ENCODE measurements at regions not wholly inside any gene's neighbourhood (a gene's known extent, or its start where the extent isn't known, plus 50 kb on each side); places are given as distances from the start of the nearest gene placed in this dataset.
"Not testable (repeated sequence)": the region's sequence is repeated elsewhere in the genome, so short reads cannot be mapped to it uniquely, and the experiment has no call there.

DNA sequence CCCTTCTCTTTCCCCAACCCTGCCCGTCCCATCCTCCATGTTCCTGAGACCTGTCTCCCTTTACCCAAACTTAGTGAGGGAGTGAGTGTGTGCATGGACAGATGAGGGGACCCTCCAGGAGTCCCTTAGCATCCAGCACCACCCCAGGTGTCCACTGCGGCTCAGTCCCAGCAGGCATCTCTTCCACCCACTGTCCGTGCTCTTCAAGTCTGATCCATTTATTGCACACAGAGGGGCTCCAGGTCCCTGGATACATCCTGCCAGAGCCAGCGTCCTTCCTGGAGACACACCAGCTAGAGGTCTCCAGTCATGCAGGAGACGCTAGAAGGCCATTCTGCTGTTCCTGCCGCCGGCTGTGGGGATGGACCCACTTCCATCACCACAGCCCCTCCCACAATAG is 239.2 kb downstream of the ADGRD1 start:
- DNase-seq (ENCODE audit: low read depth), result no peak

DNA sequence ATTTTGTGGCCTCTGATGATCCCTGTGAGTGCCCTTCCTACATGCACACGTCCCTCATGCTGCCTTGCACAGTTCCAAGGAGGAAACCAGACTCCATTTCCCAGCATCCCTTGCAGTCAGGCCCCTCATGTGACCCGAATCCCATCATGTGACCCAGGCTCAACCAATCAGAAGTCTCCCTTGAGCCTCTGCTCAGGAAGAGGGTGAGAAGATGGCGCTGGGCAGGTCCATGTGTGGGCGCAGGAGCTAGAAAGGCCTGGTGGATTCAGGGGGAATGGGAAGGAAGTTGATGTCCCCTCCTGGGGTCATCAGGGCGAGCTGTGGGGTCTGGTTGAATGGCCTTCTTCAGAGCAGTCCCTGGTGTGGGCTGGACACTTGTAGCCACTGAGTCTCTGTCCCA is 240.5 kb downstream of the ADGRD1 start:
- DNase-seq (ENCODE audit: low read depth), result no peak

DNA sequence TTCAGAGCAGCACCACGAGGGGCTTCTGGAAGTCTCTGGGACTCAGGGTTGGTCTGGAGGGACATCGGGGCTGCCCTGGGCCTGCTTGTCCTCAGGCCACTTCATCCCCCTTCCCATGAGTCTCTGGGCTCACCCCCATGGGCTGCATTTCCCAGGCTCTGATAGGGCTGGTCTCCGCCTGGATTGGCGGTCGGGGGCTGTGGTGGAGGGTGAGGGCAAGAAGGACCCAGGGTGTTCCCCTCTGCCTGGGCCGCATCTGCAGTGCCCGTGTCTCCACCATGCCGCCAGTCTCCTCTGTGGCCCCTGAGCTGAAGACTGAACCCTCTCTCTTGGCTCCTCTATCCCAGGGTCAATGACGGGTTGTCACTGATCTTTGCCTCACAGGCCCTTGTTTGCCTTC is 242.1 kb downstream of the ADGRD1 start:
- DNase-seq (ENCODE audit: low read depth), result no peak

DNA sequence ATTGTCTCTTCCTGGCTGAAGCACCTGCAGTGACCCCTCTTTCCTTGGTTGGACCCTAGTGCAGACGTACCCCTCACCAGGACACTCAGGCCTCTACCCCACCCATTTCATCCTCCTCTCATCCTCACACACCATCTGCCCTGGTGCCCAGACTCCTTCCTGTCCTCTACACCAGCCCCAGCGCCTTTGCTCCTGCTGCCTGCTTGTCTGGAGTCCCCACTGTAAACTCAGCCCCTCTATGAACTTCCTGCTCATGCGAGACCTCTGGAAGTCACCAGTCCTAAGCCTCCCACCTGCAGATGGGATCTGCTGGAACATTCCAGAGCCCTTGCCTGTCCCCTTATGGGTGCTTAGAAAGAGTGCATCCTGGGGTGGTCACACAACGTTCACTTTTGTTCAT is 242.5 kb downstream of the ADGRD1 start:
- no peak for DNase-seq (ENCODE audit: low read depth)

DNA sequence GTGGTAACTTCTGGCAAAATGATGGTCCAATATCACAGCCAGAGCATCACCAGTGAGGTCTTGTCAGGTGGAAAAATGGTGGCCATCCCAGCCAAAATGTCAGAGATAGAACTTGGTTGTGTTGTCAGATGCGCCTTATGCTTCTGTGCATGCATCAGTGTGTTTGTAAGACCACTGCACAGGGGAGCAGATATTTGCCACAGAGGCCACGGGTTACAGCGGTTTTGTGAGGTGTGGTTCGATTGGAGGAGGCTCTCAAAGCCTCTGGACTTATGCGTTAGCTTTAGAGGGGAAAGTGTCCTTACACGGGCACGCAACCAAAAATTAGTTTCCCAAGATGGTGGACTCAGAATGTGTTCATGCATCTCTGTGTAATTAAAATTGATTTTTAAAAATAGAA is 243.8 kb downstream of the ADGRD1 start:
- no peak for DNase-seq (ENCODE audit: low read depth)

DNA sequence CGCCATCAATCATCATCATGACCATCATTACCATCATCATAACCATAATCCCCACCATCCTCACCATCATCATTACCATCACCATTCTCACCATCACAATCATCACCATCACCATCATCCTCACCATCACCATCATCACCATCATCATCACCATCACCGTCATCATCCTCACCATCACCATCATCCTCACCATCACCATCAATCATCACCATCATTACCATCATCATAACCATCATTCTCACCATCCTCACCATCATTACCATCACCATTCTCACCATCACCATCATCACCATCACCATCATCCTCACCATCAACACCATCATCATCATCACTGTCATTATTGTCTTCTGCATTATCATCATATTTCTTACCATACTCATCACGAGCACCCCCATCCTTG is 245.5 kb downstream of the ADGRD1 start:
- no peak for DNase-seq (ENCODE audit: low read depth)

DNA sequence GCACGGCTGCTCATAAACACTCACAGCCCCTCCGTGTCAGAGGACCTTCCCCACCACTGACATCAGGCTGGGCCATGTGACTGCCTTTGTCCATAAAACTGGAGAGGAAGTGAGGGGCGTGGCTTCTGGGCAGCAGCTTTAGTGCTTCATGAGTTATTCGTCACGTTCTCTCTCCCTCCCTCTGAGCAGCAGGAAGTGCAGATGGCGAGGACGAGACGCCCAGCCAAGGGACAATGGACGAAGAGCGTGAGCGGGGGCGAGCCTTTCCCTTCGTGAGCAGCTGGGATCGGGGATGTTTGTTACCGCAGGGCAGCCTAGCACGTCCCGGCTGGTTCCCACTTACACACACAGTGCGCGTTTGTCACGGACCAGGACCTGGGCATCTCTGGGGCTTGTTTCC is 248.2 kb downstream of the ADGRD1 start:
- DNase-seq (ENCODE audit: low read depth), result not testable (repeated sequence)

DNA sequence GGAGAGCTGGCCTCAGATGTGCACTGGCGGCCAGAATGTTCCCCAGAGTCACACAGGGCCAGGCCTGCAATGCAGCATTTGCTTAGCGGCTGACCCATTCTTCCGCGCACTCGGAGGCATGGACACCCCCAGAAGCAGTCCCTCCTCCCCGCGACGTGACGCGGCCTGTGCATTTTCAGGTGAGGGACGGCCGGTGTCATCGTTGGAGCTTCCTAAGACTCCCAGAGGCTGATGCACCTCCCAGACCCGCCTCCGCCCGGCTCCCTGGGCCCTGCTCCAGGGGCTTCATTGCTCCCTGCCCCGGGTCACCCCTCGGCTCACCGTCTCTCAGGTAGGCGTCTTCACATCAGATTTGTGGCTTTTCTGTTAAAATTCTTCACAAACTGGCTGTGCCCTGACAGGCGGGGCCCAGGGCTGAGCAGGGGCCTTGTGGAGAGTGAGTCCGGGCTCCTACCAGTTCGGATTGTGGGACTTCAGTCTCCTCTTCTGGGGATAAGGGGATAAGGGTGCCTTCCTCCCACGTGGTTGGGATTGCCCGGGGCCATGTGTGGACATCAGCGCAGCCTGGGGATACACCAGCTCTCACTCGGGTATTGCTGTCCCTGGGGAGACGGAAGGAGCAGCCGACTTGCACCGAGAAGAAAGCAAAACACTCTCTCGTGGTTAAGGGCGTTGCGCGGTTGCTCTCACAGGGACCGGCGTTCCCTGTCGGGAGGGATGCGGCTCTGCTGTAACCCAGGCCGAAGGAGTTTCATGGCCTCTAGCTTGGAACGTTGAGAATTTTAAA is 249.1 kb downstream of the ADGRD1 start:
- no peak for DNase-seq (ENCODE audit: low read depth)

DNA sequence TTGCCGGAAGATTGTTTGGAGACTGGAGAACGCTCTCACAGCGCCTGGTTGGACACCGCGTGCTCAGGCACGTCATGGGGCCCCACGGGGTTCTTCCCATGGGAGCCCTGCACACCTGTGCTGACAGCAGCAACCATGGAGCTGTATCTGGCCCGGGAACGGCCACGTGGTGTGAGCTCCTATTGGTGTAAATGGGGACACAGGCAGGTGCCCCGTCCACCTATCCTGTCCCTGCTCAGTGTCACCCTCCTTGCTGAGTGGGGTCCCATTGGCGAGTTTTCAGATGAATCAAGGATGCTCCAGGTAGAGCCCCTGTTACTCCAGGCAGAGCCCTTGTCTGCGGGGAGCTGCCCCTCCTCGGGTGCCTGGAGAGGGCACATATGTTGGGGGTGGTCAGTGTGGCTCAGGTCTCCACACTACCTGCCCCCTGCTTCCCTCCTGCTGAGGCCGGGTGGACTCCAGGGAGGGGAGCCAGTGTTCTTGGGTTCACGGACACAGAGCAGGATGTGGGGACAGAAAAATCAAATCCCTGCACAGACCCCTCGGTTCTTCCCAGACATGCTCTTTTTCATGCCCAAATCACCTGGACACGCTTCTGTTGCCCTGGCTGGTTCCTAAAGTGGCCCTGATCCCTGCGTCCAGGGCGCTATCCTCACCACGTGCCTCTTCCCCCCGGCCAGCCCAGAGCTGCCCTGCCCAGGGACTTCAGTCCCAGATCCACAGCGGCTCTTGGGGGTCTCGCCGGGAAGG is 250.1 kb downstream of the ADGRD1 start:
- DNase-seq (ENCODE audit: low read depth), result no peak

DNA sequence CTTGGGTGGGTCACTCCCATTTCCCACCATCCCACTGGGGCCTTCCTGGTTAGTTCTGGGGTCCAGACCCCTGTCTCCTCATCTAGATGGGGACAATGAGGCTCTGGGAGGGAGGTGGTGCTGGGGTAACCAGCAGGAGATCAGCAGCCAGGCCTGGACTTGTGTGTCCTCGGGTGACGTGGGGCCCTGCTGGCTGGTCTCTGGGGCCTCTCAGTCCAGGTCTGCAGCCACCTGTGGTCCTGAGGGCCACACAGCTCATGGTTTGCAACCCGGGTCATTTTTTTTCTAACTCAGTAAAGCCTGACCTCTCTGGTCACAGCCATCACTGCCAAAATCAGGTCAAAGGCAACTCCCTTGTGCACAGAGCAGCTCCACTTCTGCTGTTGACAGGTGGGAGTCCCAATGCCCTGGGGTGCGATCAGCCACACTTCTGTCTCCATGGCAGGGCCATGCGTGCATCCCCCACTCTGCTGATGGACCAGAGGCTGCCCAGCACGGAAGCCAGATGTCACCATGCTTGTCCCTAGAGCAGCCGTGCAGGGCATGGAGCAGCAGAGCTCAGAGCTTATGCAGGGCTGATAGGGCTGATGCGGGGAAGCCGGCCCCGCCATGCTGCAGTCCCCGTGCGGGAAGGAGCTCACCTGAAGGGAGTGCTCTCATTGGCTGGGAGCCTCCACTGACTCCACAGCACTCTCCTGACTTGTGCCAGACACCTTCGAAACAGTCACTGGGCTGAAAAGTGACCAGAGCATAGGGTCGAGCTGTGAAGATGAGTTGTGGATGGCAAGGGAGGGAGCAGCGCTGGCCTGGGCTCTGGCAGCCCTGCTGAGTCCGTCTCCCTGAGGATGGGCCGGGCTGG is 250.9 kb downstream of the ADGRD1 start:
- no peak for DNase-seq (ENCODE audit: low read depth)

DNA sequence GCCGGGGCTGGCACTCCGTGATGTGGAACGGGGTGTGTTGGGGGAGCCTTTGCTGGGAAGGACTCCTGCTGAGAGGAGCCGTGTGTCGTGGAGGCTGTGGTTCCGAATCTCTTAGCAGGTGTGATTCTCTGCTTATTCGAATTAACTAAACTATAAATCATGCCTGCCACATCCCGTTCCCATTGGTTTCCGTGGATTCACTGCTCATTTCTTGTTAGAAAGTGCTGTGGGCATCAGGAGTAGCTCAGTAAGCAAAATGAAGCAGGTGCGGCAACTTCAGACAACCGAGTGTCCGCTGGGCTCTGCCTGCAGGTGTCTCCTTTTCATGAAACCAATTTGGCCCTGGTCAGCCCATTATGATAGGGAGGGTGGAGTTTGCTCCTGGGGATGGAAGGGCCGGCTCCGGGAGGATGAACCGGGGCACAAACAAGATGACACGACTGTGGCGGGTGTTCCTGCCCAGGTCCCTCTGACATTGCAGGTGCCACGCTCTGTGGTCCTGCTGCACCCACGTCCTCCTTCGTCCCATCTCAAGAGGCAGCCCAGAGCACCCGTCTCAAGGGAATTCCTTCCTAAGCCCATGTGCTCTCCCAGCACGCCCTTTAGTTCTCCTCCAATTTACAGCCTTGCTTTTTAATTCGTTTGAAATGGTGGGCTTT is 251.7 kb downstream of the ADGRD1 start:
- not testable (repeated sequence) for DNase-seq (ENCODE audit: low read depth)

DNA sequence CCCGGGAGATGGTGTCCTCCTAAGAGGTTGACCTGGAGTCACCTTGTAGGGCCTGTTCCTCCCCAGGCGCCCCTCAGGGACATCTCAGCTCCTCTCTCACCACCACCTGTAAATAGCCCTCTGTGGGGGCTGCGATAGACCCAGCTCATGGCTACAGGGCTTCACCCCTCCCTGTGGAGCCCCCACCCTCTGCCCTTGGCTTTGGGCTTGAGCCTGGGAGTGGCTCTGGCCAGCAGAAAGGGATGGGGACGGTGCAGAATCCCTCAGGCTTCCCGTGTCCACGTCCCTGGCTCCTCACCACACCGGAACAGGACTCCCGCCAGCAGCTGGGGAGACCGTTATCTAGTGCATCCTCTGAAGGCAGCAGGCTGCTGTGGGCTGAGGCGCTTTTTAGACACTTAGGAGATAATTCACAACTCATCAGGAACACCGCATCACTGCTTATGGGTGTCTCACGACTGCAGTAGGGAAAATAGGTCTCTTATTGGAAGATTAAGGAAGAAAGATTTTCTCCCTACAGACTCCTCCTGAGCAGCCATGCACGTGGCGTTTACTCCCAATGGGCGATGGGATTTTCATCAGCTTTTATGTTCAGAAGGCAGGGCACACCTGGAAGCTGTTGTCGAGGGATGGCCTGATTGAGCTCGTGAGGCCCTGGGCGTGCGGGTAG is 253.1 kb downstream of the ADGRD1 start:
- DNase-seq (ENCODE audit: low read depth), result not testable (repeated sequence)

DNA sequence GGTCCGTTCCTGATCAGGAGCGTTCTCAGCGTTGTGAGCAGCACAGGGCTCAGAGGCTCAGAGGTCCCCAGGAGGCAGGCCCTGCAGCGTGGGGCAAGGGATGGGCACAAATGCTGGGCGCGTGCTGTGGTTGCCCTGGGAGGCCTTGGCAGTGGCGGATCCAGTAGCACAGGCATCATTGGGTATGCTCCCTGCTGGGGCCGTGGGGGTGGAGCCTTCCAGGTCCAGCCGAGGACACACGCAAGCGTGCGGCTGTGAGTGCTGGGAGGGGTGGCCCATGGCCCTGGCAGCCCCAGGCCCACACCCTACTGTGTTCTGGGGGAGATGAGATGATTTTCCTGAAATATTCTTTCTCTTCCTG is 253.6 kb downstream of the ADGRD1 start:
- DNase-seq (ENCODE audit: low read depth), result not testable (repeated sequence)

DNA sequence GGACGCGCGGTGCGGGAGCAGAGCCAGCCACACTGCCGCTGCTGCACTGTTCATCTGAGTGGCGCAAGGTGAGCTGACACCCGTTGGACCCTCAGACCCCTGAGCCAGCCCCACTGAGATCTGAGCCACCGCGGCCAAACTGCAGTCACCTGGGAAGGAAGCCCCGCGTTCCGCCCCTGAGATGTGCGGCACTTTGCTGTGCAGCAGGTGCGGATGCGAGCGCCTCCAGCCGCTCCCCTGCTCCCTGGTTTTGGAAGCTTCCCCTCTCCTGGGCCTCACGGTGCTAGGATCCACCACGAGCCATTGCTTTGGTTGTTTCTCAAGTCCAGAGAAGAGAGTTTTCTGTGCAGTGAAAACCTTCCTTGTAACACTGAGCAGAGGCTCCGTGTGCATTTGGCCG is 254.1 kb downstream of the ADGRD1 start:
- not testable (repeated sequence) for DNase-seq (ENCODE audit: low read depth)

DNA sequence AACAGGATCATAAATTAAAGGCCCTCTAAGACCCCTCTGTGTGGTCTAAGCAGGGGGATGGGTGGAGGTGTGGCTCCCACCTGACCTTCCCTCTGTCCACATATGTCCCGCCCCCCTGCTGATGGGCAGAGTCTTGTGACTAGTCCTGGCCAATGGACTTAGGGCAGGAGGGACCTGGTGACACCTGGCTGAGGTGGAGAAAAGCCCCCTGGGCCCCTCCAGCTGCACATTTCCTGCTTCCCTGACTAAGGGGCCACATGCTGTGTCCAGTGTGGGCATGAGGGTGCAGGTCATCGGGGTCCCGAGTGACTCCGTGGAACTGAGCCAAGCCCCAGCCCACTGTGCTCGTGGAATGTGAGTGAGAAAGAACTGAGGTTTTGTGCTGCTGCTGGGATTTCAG is 254.7 kb downstream of the ADGRD1 start:
- DNase-seq (ENCODE audit: low read depth), result no peak

DNA sequence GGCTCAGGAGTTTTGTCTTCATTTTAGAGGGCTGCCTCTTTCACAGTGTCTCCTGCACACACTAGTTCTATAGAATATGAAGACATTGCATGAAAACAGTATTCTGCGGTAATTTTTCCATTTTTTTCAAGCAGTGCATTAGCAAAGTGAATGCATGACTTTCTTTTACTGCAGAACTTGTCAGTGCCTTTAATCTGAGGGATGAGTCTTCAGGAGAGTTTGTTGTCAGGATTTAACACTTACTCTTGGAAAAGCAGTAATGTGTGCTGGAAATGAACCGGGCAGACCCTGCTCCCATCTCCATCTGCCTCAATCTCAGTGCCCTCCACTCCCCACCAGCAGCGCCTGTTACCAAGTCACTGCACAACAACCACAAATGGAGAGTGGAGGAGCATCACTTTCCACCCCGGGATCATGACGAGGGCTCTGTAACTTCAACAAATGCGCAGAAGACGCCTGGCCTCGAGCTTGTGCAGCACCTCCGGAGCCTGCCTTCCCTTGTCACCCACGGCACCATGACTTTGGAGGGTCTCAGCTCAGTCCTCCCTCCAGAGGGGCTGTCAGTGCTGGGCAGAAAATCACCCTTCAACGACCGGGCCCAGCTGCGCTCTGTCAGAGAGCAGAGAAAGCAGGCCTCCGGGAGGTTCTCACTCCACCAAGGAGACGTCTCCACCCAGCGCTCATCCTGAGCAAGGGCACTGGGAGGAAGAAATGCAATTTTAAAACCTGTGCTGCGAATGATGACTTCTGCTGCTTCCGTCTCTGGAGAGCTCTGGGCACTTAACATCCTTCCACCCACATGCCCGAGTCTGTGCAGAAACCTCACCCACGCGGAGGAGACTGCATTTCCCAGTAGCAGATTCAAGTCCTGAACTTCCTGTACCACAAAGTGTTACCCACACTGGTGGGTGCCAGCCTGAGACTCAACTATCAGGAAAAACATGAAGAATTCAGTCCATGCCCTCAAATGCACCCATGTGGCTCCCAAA is 255.7 kb downstream of the ADGRD1 start:
- no peak for DNase-seq (ENCODE audit: low read depth)

DNA sequence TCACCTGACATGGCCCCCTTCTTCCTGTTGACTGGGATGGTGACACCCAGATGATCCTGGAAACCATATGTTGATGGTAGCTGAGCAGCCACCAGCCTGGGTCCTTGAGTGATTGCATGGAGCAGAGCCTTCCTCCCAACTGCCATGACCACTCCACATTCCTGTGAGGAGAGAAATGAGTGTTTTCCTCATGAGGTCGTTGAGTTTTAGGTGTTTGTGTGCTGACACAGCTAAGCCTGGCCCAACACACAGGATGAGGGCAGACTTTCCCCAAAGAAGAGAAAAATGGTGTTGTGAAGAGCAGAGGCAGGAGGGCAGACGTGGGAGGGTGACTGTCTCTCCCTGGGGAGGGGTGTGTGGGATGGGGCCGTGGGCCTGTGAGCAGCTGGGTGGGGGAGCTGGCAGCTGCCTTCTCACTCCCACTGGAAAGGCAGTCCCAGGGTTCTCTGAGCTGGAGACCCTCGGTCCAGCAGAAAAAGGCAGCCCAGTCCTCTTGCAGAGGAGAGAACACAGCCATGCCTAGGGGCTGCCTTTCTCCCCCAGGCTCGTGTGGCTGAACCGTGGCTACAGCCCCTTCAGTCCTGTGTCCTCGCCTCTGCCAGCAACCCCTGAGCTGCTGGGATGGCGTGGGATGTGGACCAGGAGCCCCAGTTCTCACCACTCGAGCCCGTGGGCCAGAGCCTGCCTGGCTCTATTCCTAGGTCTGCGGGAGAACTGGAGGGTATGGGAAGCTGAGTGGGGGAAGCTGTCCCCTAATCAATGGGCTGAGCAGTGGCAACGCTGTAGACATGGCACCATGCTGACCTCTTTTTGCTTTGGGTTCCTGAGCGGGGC is 257.0 kb downstream of the ADGRD1 start:
- DNase-seq (ENCODE audit: low read depth), result no peak

DNA sequence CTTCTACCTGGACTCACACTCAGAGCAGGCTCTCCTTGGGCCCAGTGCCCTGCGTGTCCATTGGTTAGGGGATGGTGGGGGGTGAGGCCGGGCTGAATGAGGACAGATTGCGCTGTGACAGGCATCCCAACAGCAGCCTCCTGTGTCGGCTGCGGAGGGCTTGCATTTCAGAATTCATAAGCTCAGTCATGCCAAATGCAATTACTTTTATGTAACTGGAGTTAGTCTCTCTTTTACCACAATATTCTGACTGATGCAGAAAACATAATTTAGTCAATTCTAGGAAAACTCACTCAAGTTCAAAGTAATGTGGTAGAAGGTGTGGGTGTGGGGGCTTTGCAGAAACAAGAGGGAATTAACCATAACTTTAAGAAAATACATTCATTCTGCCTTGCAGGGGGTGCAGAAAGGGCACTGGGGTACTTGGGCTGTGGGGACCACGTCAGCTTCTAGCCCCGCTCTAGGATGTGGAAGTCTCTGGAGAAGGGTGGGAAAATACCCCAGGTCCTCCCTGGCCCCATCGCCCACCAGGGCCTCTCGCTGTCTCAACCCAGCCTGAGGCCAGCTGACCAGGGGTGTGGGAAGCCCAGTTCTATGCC is 257.7 kb downstream of the ADGRD1 start:
- no peak for DNase-seq (ENCODE audit: low read depth)

DNA sequence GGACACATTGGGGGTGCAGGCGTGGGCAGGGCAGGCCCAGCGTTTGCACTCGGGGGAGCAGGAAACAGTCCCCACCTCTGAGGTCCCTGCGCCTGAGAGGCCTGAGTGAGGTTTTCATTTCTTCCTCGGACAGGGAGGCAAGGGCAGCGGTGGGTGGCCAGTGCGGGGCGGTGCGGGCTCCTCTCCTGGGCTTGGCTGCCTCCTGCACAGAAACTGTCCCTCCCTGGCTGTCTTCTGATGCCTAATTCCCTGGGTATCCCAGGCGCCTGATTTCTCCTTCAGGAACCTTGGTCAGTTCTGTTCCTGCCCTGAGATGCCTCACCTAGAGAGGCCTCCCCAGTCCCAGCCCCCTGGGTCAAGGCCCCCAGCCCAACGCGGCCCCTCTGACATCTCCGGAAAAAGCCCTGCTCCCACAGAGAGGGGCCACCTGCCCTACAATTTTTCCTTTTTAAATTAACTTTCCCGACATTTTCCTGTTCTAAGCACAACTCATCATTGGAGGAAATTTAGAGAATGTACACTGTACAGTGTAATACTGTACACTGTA is 260.3 kb downstream of the ADGRD1 start:
- DNase-seq (ENCODE audit: low read depth), result no peak
